ELR (cell line): ENCODE measurements at regions not wholly inside any gene's neighbourhood (a gene's known extent, or its start where the extent isn't known, plus 50 kb on each side); places are given as distances from the start of the nearest gene placed in this dataset.

Experiments used
- DNase-seq: peaks from one replicate; pipeline ENCODE4 v3.0.0-alpha.2; 2015; ENCODE audit warnings: low read depth

GRCh38 chr3:8201886-8202285 is 299.7 kb upstream of the LMCD1 start:
- DNase-seq = no peak

DNA sequence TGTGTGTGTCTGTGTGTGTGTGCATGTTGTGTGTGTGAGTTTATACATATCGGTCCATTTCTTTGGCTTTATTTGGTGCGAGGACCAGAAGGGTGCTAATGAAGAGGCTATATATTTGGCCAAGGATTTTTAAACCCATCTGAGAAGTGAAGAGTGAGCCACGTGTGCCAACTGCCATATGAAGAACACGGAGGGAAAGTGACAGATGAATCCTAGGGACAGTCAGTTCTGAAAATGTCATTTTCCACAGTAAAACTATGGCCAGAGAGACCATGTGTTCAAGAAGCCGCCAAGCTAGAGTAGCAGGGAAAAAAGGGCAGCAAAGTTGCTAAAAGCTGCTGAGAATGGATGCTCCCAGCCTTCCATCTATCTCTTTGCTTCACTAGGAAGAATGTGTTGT is 297.3 kb upstream of the LMCD1 start:
- no peak for DNase-seq

GRCh38 chr3:8204853-8205650 is 296.6 kb upstream of the LMCD1 start:
- DNase-seq = no peak

- DNase-seq = no peak
Observed at GRCh38 chr3:8205881-8206280, 295.7 kb upstream of the LMCD1 start.

DNA sequence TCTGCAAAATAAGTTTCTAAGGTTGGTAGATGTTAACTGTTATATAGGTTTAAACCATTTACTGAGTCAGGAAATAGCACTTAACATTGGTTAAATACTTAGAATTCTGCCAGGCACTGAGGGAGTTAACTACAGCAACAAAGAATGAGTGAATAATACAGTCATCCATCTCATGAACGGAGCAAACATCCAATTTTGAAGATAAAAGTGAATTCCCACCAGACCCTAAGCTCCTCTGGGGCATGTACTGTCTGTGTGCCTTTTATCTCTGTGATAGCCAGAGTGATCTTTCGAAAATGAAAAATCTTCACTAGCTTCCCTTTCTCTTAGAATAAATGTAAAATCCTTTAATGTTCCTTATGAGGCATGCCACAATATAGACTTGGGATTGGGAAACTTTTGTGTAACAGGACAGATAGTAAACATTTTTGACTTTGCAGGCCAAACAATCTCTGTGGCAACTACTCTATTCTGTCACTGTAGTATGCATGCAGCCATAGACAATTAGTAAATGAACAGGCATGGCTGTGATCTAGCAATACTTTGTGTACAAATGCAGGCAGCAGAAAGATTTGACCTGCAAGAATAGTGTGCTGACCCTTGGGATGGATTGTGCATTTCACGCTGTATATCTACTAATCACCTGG is 294.5 kb upstream of the LMCD1 start:
- DNase-seq = no peak

DNA sequence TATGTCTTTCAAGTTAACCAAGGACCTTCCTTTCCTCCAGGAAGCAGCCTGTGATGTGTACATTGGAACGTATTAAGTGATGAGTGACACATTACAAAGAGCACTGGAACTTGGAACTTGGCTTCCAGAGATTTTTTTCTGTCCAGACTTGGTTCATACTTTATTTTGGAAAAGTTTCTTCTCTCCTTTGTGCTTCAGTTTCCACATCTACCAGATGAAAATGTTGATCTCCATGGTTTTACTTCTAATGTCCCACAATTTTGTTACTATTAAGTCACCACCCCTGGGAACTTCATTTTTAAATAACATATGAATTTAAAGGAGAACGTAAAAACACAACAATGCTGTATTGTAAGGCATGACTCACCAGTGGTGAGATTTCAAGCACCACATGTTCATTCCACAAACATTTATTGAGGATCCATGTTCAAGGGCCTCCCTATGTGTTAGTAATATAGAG is 290.7 kb upstream of the LMCD1 start:
- no peak for DNase-seq

GRCh38 chr3:8212794-8213193 is 288.8 kb upstream of the LMCD1 start:
- no peak for DNase-seq

GRCh38 chr3:8213286-8213685 is 288.3 kb upstream of the LMCD1 start:
- DNase-seq = no peak

DNA sequence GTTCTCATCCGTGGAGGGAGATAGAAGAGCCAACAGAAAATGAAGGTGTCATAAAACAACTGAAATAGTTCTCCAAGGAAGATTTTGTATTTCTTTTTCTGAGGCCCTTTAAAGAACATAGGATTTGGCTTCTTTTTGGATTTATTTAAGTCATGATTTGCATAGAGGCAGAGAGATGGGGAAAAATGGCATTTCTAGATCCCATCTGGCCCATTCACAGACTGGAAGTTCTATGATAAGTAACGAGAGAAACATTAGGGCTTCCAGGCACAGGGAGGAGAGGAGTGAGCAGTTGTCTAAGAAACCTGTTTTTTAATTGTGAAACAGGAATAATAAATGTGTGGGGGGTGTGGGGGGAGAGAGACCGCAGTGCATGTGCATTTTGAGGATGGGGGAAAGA is 285.8 kb upstream of the LMCD1 start:
- DNase-seq = no peak

GRCh38 chr3:8218353-8218940 is 283.2 kb upstream of the LMCD1 start:
- DNase-seq = no peak

DNA sequence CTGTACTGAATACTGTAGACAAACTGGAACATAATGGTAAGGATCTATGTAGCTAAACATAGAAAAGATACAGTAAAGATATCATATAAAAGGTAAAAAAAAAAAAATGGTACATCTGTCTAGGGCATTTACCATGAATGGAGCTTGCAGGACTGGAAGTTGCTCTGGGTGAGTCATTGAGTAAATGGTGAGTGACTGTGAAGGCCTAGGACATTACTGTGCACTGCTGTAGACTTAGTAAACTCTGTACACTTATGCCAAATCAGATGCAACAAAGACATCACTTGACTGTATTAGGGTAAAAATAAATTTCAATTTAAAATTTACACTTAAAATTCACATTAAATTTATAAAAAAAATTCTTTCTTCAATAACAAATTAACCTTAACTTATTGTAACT is 281.3 kb upstream of the LMCD1 start:
- no peak for DNase-seq

DNA sequence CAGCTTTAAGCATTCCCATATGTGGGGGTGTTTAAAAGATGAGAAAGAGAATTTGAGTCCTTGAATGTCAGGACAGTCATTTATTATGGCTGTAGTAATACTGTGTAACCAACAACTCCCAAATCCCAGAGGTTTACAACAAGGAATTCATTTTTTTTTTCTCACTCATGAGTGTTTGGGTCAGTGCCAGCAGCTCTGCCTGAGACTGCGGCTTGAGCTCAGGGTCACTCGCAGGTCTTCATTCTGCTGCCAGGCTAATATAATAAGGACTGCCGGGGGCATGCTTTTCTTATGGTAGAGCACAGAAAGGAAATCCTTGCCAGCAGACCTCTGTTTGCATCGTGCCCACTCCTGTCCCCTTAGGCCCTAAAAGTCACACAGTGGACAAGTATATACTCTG is 277.9 kb upstream of the LMCD1 start:
- DNase-seq = no peak

GRCh38 chr3:8224941-8225340 is 276.7 kb upstream of the LMCD1 start:
- no peak for DNase-seq

DNA sequence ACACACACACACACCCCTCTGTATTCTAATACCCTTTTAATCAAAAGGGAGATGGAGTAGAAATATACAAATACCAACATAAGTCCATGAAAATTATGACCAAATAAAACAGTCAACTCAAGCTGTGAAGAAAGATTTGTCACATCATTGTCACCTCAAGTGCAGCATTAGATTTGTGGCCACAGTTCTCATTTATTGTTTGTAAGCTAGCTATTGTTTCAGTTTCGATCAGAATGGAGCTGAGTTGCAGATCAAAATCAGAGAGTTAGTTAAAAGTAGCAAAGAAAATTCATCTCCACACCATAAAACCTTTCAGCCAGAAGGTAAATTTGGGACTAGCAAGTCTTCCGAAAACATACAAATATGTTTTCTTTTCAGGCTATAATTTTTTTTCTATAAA is 267.7 kb upstream of the LMCD1 start:
- no peak for DNase-seq

GRCh38 chr3:8236264-8236663 is 265.4 kb upstream of the LMCD1 start:
- DNase-seq = no peak

- no peak for DNase-seq
Observed at GRCh38 chr3:8237893-8238292, 263.7 kb upstream of the LMCD1 start.

DNA sequence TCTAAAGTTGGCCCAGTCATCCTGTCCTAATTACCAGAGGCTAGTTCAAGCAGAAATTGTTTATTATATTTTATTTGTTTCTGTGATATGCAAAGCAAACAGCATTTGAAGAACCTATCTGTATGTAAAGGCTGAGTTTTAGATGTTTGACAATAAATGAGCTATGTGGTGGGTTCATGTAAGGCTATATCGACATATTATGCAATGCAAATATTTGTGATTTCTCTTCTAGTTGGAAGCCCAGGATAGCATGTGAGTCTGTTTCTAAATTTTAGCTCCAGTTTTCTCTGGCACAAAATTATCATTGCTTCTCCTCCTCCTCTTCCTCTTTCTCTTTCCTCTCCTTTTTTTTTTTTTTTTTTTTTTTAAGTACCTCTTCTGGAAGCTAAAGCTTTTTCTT is 263.2 kb upstream of the LMCD1 start:
- DNase-seq = no peak

- DNase-seq = no peak
Observed at GRCh38 chr3:8239095-8239494, 262.5 kb upstream of the LMCD1 start.

DNA sequence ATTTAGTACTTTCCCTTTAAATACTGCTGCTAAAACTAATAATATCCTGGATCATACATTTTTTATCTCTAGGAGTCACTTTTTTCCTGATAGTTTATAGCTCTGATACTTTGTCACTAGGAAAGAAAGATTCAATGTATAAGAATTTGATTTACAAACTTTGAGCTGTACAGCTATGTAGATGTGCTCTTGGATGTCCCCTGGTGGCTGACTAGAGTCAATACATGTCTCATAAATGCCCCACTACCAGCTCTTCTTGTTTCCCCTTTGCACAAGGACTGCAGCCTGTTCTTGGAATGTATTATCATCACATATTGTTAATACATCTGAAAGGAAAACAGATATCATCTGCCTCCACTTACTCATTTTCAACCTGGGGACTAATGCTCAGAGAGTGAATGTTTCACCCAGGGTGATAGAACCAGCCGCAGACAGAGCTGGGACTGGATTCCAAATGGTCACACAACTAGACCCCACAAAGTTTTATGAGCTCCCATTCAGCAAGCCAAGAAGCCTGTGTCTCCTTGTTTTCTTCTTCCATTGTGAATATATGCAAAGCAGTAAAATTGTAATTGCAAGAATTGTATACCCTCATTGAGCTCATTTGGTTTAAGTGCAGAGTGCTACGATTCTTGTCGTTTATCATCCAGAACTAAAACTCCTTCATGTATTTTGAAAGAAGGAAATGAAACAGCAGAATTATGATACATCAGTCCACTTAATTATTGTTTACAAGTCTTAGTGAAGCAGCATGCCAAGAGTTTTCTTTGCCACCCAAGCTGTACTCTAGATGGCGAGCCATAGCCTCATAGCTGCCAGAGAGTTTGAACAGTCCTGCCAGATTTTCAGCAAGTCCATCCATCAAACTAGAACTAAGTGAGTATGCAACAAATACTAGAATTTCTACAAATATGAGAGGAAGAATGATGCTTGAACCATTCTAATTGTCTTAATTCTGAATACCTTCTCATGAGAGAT is 261.6 kb upstream of the LMCD1 start:
- peak; percentile 53 for DNase-seq

DNA sequence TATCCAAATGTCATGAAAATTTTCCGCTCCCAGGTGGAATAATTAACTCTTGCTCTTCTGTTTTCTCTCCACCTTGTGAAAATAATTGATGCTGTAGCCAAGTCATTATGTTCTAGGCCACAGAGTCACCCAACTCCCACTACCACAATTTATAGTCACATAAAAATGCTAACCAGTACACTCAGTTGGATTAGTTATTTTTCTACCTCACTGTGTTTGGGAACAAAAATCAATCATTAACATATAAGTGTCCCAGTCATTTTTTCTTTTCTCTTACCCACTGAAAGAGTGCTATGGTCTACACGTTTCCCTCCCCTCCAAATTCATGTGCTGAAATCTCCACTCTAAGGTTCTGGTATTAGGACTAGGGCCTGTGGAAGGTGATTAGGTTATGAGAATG is 255.6 kb upstream of the LMCD1 start:
- DNase-seq = no peak

- no peak for DNase-seq
Observed at GRCh38 chr3:8253201-8253600, 248.4 kb upstream of the LMCD1 start.

DNA sequence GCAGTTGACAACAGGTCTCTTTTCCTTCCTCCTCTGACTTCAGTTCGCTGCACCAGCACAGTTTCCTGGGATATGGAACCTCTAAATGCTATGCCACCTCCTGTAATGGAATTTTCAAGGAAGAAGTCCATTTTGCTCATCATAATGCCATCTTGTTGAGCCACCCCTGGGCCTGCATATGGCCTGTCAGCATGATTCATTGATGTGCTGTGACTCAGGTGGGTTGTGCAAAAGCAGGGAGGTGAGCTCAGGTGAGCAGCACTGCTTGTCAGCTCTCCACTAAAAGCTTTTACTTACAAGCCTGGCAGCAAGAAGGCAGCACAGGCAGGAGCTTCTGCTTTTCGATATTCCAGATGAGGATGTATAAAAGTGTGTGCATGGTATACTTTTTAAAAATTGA is 247.1 kb upstream of the LMCD1 start:
- no peak for DNase-seq
